ENCODE measurements at regions not wholly inside any gene's neighbourhood (a gene's known extent, or its start where the extent isn't known, plus 50 kb on each side); places are given as distances from the start of the nearest gene placed in this dataset.
A peak's percentile ranks its signal among the peaks of the same experiment; 100 is the strongest.

DNA sequence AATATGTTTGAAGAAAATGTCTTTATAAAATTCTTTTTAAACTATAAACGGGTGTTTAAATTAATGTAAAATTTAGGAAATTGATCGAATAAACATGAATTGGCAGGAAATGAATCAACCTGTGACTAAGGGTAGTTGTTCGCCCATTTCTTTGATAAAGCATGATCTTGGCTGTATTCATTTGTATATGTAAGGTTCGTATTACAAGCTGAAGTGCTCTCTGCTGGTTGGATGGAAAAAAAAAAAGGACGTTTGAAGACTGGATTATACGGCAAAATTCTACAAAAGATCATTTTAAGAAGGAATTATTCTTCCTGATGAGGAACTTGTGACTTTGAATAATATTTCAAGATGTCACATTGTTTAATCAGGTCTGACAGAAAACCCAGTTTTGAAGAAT is 185.4 kb upstream of the ANK3 start:
- H3K4me3 ChIP-seq (ENCODE audit: low read length) = no peak overlapping the region
- no peak for DNase-seq (ENCODE audit: low read depth)
- TF ChIP-seq, protein P1, sequence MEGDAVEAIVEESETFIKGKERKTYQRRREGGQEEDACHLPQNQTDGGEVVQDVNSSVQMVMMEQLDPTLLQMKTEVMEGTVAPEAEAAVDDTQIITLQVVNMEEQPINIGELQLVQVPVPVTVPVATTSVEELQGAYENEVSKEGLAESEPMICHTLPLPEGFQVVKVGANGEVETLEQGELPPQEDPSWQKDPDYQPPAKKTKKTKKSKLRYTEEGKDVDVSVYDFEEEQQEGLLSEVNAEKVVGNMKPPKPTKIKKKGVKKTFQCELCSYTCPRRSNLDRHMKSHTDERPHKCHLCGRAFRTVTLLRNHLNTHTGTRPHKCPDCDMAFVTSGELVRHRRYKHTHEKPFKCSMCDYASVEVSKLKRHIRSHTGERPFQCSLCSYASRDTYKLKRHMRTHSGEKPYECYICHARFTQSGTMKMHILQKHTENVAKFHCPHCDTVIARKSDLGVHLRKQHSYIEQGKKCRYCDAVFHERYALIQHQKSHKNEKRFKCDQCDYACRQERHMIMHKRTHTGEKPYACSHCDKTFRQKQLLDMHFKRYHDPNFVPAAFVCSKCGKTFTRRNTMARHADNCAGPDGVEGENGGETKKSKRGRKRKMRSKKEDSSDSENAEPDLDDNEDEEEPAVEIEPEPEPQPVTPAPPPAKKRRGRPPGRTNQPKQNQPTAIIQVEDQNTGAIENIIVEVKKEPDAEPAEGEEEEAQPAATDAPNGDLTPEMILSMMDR (IDR thresholded peaks at IDR 0.05; ENCODE audit: insufficient read depth, low read depth, low read length, missing control alignments) = no peak

DNA sequence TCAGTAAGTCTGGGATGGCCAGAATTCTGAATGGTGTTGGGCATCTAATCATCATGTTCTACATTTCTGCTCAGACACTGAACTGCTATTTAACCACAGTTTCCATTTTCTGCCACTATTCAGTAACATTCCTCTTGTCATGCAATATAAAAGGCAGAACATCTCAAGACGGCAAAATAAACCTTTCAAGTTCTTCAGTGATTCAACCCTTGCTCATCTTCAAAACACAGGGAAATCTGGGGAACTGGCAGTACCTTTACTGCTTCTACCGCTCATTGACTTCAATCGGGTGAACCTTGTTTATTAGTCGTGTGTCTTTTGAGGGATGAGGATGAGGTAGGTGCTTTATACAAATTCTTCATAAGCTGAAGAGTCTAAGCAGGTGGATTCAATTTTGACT is 184.7 kb upstream of the ANK3 start:
- peak; percentile 45 for DNase-seq (ENCODE audit: low read depth)
- no peak overlapping the region for H3K4me3 ChIP-seq (ENCODE audit: low read length)
- TF ChIP-seq, protein P1 (IDR thresholded peaks at IDR 0.05; ENCODE audit: insufficient read depth, low read depth, low read length, missing control alignments) = no peak

DNA sequence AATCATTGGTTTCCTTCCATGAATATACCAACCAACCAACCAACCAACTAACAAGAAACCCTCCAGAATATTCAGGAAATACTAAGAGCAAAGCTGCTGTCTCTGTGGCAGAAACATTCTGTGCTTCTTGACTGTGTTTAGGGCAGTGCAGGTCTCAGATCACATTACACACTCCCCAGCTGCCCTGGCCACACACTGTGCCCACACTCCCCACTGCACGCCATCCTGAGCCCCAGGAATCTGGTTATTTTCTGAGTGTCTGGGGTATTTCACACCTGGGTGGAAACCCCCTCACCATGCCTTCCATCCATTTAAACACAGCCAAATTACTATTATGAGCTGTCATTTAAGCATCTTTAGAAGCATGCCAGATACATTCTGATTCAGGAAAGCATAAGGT is 183.7 kb upstream of the ANK3 start:
- TF ChIP-seq, protein P1 (IDR thresholded peaks at IDR 0.05; ENCODE audit: insufficient read depth, low read depth, low read length, missing control alignments) = no peak
- DNase-seq (ENCODE audit: low read depth) = no peak

DNA sequence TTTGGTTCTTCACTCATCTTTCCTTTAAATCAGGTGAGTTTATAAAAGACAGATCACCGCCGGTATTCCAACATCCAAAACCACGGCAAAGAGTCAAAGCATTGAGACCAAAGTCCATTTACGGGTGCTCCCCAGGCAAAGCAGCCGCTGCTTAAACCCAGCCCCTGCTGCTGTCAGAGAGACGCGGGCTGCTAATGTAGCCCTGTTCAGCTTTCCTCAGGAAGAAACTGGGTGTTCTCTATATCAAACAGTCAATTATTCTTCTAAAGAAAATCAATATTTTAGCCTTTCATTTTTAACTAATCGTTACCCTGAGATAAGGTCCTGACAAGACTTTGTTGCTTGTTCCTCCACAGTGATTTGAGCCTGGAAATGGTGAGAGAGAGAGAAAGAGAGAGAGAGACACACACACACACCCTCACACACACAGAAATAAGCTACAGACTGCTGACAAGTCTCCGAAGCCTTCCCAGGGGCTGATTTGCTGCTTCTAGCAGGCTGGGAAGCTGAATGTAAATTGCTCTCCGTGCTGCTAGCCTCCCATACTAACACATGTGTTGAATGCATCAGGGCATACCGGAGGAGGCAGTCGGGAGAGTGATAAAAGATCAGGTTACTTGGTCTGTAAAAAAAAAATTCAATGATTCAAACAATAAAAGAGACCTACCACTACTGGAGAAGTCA is 183.0 kb upstream of the ANK3 start:
- H3K4me3 ChIP-seq (ENCODE audit: low read length) = peak overlapping the region; percentile 29
- TF ChIP-seq, protein P1 (IDR thresholded peaks at IDR 0.05; ENCODE audit: insufficient read depth, low read depth, low read length, missing control alignments) = no peak
- peak; percentile 60 for DNase-seq (ENCODE audit: low read depth)

More for the DNA sequence above, 183.7 kb upstream of the ANK3 start:
- H3K4me3 ChIP-seq (ENCODE audit: low read length) = no peak overlapping the region

DNA sequence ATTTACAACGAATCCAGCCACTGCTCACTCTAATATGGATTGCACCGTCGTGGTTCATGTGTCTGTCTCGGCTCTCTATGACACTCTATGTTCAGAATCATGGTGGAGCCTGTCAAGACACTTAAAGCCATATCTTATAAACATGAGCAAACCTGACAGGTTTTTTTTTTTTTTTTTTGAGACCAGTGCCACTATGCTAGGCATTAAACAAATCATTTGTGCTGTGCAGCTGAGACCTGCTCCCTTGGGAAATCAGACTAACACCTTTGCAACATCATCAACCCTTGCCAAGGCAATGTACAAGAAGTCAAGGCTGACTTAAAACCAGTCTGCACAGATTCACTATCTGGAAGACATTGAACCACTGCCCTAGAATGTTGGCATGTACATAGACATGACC is 181.2 kb upstream of the ANK3 start:
- no peak for DNase-seq (ENCODE audit: low read depth)
- TF ChIP-seq, protein P1 (IDR thresholded peaks at IDR 0.05; ENCODE audit: insufficient read depth, low read depth, low read length, missing control alignments) = no peak
- no peak overlapping the region for H3K4me3 ChIP-seq (ENCODE audit: low read length)

DNA sequence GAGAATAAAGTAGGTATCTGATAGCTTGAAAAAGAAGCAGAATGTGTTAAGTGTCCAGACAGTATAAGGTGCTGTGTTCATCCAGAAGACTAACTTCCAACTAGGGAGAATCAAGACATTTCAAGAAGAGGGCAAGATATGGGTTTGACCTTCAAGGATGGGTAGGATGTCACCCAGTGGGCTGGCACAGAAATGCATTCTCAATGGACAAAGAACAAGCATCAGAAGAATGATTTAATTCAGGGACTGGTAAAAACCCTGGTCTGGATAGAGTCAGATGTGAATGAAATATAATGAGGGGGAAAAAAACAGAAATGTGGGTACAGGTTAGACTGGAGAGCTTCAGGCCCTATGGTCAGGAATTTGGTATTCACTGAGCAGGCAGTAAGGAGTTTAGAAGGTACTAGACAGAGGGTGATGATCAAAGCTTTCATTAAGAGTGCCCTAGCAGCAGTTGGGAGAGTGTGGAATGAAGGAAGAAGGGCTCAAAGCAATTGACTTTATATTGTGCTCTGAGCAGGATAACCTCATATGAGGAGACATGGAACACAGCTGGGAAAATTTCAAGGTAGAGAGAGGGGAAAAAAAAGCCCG is 180.7 kb upstream of the ANK3 start:
- DNase-seq (ENCODE audit: low read depth) = no peak

More for the DNA sequence above, 180.7 kb upstream of the ANK3 start:
- TF ChIP-seq, protein P1 (IDR thresholded peaks at IDR 0.05; ENCODE audit: insufficient read depth, low read depth, low read length, missing control alignments) = no peak
- H3K4me3 ChIP-seq (ENCODE audit: low read length) = no peak overlapping the region

All from epithelial cell of esophagus (primary cell).